ENCODE measurements at regions not wholly inside any gene's neighbourhood (a gene's known extent, or its start where the extent isn't known, plus 50 kb on each side); places are given as distances from the start of the nearest gene placed in this dataset.
"Not testable (repeated sequence)": the region's sequence is repeated elsewhere in the genome, so short reads cannot be mapped to it uniquely, and the experiment has no call there.

DNA sequence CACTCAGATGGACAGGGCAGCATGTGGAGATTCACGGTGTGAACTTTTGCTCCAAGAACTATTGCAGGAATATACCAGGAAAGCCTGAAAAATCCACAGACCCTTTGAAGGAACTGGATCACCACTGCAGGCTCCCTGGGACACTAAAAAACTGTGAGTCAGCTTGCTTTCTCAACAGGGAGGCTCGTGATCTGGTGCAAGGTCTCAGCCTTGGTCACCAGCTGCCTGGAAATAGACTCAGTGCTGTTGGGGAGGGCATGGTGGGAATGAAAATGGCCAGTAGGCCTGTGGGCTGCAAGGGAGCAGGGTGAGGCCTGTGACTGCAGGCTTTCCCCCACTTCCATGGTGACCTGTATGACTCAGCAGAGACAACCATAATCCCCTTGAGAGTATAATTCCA is 426.4 kb upstream of the RPS6KA3 start:
- Histone ChIP-seq H3K4me1 (no peaks in the 10 kb centered on the region), H3K36me3 (no peaks in the 10 kb centered on the region), H3K4me3 (no peak overlapping the region), H3K27ac (no peak overlapping the region), H3K27me3 (no peaks in the 10 kb centered on the region), H3K9me3 (no peaks in the 10 kb centered on the region)
- intact Hi-C loops (cut with DNase I) = no loop called here
- TF ChIP-seq, protein P1, sequence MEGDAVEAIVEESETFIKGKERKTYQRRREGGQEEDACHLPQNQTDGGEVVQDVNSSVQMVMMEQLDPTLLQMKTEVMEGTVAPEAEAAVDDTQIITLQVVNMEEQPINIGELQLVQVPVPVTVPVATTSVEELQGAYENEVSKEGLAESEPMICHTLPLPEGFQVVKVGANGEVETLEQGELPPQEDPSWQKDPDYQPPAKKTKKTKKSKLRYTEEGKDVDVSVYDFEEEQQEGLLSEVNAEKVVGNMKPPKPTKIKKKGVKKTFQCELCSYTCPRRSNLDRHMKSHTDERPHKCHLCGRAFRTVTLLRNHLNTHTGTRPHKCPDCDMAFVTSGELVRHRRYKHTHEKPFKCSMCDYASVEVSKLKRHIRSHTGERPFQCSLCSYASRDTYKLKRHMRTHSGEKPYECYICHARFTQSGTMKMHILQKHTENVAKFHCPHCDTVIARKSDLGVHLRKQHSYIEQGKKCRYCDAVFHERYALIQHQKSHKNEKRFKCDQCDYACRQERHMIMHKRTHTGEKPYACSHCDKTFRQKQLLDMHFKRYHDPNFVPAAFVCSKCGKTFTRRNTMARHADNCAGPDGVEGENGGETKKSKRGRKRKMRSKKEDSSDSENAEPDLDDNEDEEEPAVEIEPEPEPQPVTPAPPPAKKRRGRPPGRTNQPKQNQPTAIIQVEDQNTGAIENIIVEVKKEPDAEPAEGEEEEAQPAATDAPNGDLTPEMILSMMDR (IDR thresholded peaks at IDR 0.05) = no peak
- no peak for DNase-seq (ENCODE audit: low spot score in 2 of 2)

DNA sequence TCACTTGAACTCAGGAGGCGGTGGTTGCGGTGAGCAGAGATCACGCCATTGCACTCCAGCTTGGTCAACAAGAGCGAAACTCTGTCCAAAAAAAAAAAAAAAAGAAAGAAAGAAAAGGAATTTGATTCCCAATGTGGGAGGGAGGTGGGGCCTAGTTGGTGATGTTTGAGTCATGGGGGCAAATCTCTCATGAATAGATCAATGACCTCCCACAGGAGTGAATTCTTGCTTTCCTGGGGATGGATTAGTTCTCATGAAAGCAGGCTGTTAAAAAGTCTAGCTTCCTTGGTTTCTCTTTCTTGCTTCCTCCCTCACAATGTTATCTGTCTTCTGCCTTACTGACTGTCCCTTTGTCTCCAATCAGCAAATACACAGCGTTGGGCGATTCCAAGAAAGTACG is 419.5 kb upstream of the RPS6KA3 start:
- no peak overlapping the region for H3K27ac ChIP-seq
- no peak for DNase-seq (ENCODE audit: low spot score in 2 of 2)
- H3K9me3 ChIP-seq = no peaks in the 10 kb centered on the region
- intact Hi-C loops (cut with DNase I) = no loop called here
- TF ChIP-seq, protein P1 (IDR thresholded peaks at IDR 0.05) = no peak
- no peak overlapping the region for H3K4me3 ChIP-seq
- H3K36me3 ChIP-seq = no peaks in the 10 kb centered on the region
- H3K4me1 ChIP-seq = no peaks in the 10 kb centered on the region
- no peaks in the 10 kb centered on the region for H3K27me3 ChIP-seq

DNA sequence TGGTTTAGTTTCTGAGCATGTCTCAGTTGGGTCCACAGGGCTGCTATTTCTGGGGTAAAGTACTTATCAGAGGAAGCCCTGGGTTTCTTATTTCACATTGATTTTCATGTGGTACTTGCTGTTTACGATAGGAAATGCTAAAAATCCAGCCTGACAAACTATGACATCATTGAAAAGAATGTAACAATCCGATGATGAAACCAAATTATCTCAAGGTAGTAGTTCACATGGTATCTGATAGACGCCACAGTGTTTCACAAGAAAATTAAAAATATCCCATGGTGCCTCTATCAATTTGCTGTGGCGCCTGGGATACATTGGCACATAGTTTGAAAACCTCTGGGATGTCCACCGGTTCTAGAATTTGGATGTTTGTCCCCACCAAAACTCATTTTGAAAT is 418.9 kb upstream of the RPS6KA3 start:
- Histone ChIP-seq H3K4me3 (no peak overlapping the region), H3K27ac (no peak overlapping the region), H3K27me3 (no peaks in the 10 kb centered on the region), H3K9me3 (no peaks in the 10 kb centered on the region), H3K4me1 (no peaks in the 10 kb centered on the region), H3K36me3 (no peaks in the 10 kb centered on the region)
- intact Hi-C loops (cut with DNase I) = no loop called here
- TF ChIP-seq, protein P1 (IDR thresholded peaks at IDR 0.05) = no peak
- no peak for DNase-seq (ENCODE audit: low spot score in 2 of 2)

DNA sequence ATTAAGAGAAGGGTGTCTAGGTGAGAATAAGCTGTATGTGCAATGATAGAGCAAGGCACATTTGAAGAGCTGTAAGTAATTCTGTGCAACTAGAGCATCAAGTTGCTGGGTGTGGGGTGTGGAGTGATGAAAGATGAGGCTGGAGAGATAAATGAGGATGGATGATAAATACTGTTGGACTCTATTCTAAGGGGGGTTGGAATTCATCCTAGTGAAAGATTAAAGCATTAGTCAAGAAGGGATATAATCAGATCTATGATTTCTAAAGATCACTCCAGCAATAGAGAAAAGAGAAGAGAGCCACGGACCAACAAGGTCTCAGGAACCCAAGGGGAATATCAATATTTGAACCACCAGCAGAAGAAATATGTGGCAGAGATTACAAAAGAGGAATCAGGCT is 415.0 kb upstream of the RPS6KA3 start:
- no peak overlapping the region for H3K4me3 ChIP-seq
- TF ChIP-seq, protein P1 (IDR thresholded peaks at IDR 0.05) = no peak
- no peak for DNase-seq (ENCODE audit: low spot score in 2 of 2)
- no peaks in the 10 kb centered on the region for H3K36me3 ChIP-seq
- no peak overlapping the region for H3K27ac ChIP-seq
- H3K27me3 ChIP-seq = no peaks in the 10 kb centered on the region
- H3K4me1 ChIP-seq = no peaks in the 10 kb centered on the region
- intact Hi-C loops (cut with DNase I) = no loop called here
- no peaks in the 10 kb centered on the region for H3K9me3 ChIP-seq

DNA sequence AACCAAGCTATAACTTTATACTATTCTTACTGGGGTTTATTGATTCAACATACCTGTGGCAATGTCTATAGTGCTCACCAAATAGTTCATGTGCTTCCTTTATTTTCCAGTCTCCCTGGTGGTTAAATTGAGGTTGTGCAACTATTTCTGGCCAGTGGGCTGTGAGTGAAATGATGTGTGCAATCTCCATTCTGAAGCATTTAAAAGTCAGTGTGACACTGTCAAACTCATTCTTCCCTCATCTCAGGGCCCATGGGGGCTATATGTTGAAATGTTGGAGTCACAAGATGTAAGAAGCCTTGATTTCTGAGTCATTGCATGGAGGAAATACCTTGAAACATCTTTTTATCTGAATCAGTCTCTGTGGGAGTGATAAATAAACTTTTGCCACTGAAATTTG is 414.3 kb upstream of the RPS6KA3 start:
- H3K4me3 ChIP-seq = no peak overlapping the region
- no peak overlapping the region for H3K27ac ChIP-seq
- no peaks in the 10 kb centered on the region for H3K9me3 ChIP-seq
- no peak for DNase-seq (ENCODE audit: low spot score in 2 of 2)
- TF ChIP-seq, protein P1 (IDR thresholded peaks at IDR 0.05) = no peak
- intact Hi-C loops (cut with DNase I) = no loop called here
- H3K4me1 ChIP-seq = no peaks in the 10 kb centered on the region
- no peaks in the 10 kb centered on the region for H3K27me3 ChIP-seq
- no peaks in the 10 kb centered on the region for H3K36me3 ChIP-seq

DNA sequence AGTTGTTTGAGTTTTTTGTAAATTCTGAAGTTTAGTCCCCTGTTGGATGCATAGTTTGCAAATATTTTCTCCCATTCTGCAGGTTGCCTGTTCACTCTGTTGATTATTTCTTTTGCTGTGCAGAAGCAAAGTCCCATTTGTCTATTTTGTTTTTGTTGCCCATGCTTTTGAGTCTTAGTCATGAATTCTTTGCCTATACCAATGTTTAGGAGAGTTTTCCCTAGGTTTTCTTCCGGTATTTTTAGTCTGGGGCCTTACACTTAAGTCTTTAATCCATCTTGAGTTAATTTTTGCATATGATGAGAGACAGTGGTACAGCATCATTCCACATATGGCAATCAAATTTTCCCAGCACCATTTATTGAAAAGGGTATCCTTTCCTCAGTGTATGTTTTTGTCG is 405.8 kb upstream of the RPS6KA3 start:
- H3K4me1 ChIP-seq = no peaks in the 10 kb centered on the region
- H3K27me3 ChIP-seq = no peaks in the 10 kb centered on the region
- H3K36me3 ChIP-seq = no peaks in the 10 kb centered on the region
- DNase-seq (ENCODE audit: low spot score in 2 of 2) = no peak
- no peak overlapping the region for H3K27ac ChIP-seq
- no peak overlapping the region for H3K4me3 ChIP-seq
- H3K9me3 ChIP-seq = no peaks in the 10 kb centered on the region
- TF ChIP-seq, protein P1 (IDR thresholded peaks at IDR 0.05) = no peak
- intact Hi-C loops (cut with DNase I) = no loop called here

DNA sequence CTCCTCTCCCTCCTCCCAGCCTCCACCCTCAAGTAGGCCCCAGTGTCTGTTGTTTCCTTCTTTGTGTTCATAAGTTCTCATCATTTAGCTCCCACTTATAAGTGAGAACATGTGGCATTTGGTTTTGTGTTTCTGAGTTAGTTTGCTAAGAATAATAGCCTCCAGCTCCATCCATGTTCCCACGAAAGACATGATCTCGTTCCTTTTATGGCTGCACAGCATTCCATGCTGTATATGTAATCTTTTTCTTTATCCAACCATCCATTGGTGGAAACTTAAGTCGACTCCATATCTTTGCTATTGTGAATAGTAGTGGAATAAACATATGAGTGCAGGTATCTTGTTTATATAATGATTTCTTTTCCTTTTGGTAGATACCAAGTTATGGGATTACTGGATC is 405.0 kb upstream of the RPS6KA3 start:
- H3K9me3 ChIP-seq; H3K4me1 ChIP-seq; H3K27me3 ChIP-seq; intact Hi-C loops (cut with DNase I); DNase-seq (ENCODE audit: low spot score in 2 of 2); H3K36me3 ChIP-seq; H3K4me3 ChIP-seq; H3K27ac ChIP-seq: not testable (repeated sequence)
